ENCODE measurements at regions not wholly inside any gene's neighbourhood (a gene's known extent, or its start where the extent isn't known, plus 50 kb on each side); places are given as distances from the start of the nearest gene placed in this dataset.

GRCh38 chr6:118400098-118400497 lies 148.0 kb upstream of the PLN start:
- no peak overlapping the region for H3K4me3 ChIP-seq (ENCODE audit: low read depth in 2 of 2, low read length in 1 of 2)
- no peak overlapping the region for H3K27ac ChIP-seq (ENCODE audit: low read depth in 2 of 2, low read length in 1 of 2)
- H3K79me2 ChIP-seq (ENCODE audit: insufficient read depth), result no peaks in the 10 kb centered on the region
- H3K27me3 ChIP-seq (ENCODE audit: insufficient read depth), result no peaks in the 10 kb centered on the region; the same call in 1 of the 2 replicates
- ChIA-PET POLR2A (no interaction called here), CTCF (no interaction called here)
- DNase-seq, result no peak
- no peaks in the 10 kb centered on the region for H4K20me1 ChIP-seq (ENCODE audit: insufficient read depth)
- TF ChIP-seq RXRA (IDR thresholded peaks at IDR 0.05; ENCODE audit: borderline replicate concordance, low read depth) (no peak), USF2 (IDR thresholded peaks at IDR 0.05; ENCODE audit: borderline replicate concordance, low read depth, low read length) (no peak), YY1 (IDR thresholded peaks at IDR 0.05; ENCODE audit: low read depth) (no peak), PBX3 (IDR thresholded peaks at IDR 0.05) (no peak), EP300 (IDR thresholded peaks at IDR 0.05; ENCODE audit: borderline replicate concordance in 1 of 2, low read depth in 1 of 2, low read length in 1 of 2) (no peak), TEAD4 (IDR thresholded peaks at IDR 0.05; ENCODE audit: borderline replicate concordance, insufficient read depth) (no peak)
- H3K9me2 ChIP-seq, result no peaks in the 10 kb centered on the region
- WGBS (ENCODE audit: low lambda C conversion rate), result 70% methylated on average over 1 of the region's 1 CpG
- no peaks in the 10 kb centered on the region for H3K4me1 ChIP-seq (ENCODE audit: control insufficient read depth in 1 of 2, insufficient read depth in 2 of 2, low read depth in 1 of 2, low read length in 1 of 2)
- no peak overlapping the region for H3K4me2 ChIP-seq
- no peak overlapping the region for H2AFZ ChIP-seq (ENCODE audit: low read depth)
- no peaks in the 10 kb centered on the region for H3F3A ChIP-seq (replicated peaks; ENCODE audit: insufficient read depth)
- H3K36me3 ChIP-seq (replicated peaks in 1 of 2; ENCODE audit: control insufficient read depth in 1 of 2, insufficient read depth in 2 of 2, low read length in 1 of 2), result no peaks in the 10 kb centered on the region
- H3K9ac ChIP-seq, result no peak overlapping the region
- H3K9me3 ChIP-seq, result no peaks in the 10 kb centered on the region

GRCh38 chr6:118400582-118400981 lies 147.5 kb upstream of the PLN start:
- DNase-seq, result no peak
- Histone ChIP-seq H2AFZ (ENCODE audit: low read depth) (no peak overlapping the region), H3K79me2 (ENCODE audit: insufficient read depth) (no peaks in the 10 kb centered on the region), H3K9me3 (no peaks in the 10 kb centered on the region), H3K4me2 (no peak overlapping the region), H4K20me1 (ENCODE audit: insufficient read depth) (no peaks in the 10 kb centered on the region), H3F3A (replicated peaks; ENCODE audit: insufficient read depth) (no peaks in the 10 kb centered on the region), H3K4me3 (ENCODE audit: low read depth in 2 of 2, low read length in 1 of 2) (no peak overlapping the region), H3K9ac (no peak overlapping the region), H3K27ac (ENCODE audit: low read depth in 2 of 2, low read length in 1 of 2) (no peak overlapping the region), H3K27me3 (ENCODE audit: insufficient read depth) (no peaks in the 10 kb centered on the region; the same call in 1 of the 2 replicates), H3K4me1 (ENCODE audit: control insufficient read depth in 1 of 2, insufficient read depth in 2 of 2, low read depth in 1 of 2, low read length in 1 of 2) (no peaks in the 10 kb centered on the region), H3K36me3 (replicated peaks in 1 of 2; ENCODE audit: control insufficient read depth in 1 of 2, insufficient read depth in 2 of 2, low read length in 1 of 2) (no peaks in the 10 kb centered on the region), H3K9me2 (no peaks in the 10 kb centered on the region)
- ChIA-PET CTCF (no interaction called here), POLR2A (no interaction called here)
- WGBS (ENCODE audit: low lambda C conversion rate), result 38% methylated on average over 2 of the region's 2 CpGs
- TF ChIP-seq RAD21 (IDR thresholded peaks at IDR 0.05; ENCODE audit: low read length) (no peak), MEF2A (IDR thresholded peaks at IDR 0.05; ENCODE audit: borderline replicate concordance, low read depth) (no peak), EZH2phosphoT487 (IDR thresholded peaks at IDR 0.05; ENCODE audit: borderline replicate concordance, low read depth) (no peak), JUND (IDR thresholded peaks at IDR 0.05) (no peak), RCOR1 (IDR thresholded peaks at IDR 0.05; ENCODE audit: low read length) (no peak), FOSL2 (IDR thresholded peaks at IDR 0.05; ENCODE audit: borderline replicate concordance, low read depth) (no peak), REST (IDR thresholded peaks at IDR 0.05; ENCODE audit: low read depth, low read length) (no peak), USF1 (IDR thresholded peaks at IDR 0.05; ENCODE audit: borderline replicate concordance, low read depth) (no peak), MXI1 (IDR thresholded peaks at IDR 0.05; ENCODE audit: low read depth, low read length) (no peak), CHD2 (IDR thresholded peaks at IDR 0.05; ENCODE audit: low read length, partially characterized antibody) (no peak)
